ENCODE measurements at regions not wholly inside any gene's neighbourhood (a gene's known extent, or its start where the extent isn't known, plus 50 kb on each side); places are given as distances from the start of the nearest gene placed in this dataset.

DNA sequence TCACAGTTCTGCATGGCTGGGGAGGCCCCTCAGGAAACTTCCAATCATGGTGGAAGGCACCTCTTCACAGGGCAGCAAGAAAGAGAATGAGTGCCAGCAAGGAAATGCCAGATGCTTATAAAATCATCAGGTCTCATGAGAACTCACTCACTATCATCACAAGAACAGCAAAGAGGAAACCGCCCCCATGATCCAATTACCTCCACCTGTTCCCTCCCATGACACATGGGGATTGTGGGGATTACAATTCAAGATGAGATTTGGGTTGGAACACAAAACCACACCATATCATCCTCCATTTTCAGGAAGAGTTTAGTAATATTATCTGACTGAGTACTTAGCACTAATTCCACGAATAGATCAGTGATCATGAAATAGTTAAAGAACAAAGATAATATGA lies 244.2 kb downstream of the LMO4 start:
- no peak for TF ChIP-seq NR2C2 (CRISPR knock-in tag; IDR thresholded peaks at IDR 0.05)
- TF ChIP-seq, protein P1, sequence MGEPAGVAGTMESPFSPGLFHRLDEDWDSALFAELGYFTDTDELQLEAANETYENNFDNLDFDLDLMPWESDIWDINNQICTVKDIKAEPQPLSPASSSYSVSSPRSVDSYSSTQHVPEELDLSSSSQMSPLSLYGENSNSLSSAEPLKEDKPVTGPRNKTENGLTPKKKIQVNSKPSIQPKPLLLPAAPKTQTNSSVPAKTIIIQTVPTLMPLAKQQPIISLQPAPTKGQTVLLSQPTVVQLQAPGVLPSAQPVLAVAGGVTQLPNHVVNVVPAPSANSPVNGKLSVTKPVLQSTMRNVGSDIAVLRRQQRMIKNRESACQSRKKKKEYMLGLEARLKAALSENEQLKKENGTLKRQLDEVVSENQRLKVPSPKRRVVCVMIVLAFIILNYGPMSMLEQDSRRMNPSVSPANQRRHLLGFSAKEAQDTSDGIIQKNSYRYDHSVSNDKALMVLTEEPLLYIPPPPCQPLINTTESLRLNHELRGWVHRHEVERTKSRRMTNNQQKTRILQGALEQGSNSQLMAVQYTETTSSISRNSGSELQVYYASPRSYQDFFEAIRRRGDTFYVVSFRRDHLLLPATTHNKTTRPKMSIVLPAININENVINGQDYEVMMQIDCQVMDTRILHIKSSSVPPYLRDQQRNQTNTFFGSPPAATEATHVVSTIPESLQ (CRISPR knock-in tag; IDR thresholded peaks at IDR 0.05), result no peak
- no peak for TF ChIP-seq FOXJ3 (CRISPR knock-in tag; IDR thresholded peaks at IDR 0.05; ENCODE audit: borderline replicate concordance)
- TF ChIP-seq, protein P2, sequence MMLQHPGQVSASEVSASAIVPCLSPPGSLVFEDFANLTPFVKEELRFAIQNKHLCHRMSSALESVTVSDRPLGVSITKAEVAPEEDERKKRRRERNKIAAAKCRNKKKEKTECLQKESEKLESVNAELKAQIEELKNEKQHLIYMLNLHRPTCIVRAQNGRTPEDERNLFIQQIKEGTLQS (CRISPR knock-in tag; conservative IDR thresholded peaks at IDR 0.05), result no peak
- TF ChIP-seq, protein P3, sequence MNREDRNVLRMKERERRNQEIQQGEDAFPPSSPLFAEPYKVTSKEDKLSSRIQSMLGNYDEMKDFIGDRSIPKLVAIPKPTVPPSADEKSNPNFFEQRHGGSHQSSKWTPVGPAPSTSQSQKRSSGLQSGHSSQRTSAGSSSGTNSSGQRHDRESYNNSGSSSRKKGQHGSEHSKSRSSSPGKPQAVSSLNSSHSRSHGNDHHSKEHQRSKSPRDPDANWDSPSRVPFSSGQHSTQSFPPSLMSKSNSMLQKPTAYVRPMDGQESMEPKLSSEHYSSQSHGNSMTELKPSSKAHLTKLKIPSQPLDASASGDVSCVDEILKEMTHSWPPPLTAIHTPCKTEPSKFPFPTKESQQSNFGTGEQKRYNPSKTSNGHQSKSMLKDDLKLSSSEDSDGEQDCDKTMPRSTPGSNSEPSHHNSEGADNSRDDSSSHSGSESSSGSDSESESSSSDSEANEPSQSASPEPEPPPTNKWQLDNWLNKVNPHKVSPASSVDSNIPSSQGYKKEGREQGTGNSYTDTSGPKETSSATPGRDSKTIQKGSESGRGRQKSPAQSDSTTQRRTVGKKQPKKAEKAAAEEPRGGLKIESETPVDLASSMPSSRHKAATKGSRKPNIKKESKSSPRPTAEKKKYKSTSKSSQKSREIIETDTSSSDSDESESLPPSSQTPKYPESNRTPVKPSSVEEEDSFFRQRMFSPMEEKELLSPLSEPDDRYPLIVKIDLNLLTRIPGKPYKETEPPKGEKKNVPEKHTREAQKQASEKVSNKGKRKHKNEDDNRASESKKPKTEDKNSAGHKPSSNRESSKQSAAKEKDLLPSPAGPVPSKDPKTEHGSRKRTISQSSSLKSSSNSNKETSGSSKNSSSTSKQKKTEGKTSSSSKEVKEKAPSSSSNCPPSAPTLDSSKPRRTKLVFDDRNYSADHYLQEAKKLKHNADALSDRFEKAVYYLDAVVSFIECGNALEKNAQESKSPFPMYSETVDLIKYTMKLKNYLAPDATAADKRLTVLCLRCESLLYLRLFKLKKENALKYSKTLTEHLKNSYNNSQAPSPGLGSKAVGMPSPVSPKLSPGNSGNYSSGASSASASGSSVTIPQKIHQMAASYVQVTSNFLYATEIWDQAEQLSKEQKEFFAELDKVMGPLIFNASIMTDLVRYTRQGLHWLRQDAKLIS (CRISPR knock-in tag; IDR thresholded peaks at IDR 0.05; ENCODE audit: borderline replicate concordance), result no peak
- TF ChIP-seq, protein P4, sequence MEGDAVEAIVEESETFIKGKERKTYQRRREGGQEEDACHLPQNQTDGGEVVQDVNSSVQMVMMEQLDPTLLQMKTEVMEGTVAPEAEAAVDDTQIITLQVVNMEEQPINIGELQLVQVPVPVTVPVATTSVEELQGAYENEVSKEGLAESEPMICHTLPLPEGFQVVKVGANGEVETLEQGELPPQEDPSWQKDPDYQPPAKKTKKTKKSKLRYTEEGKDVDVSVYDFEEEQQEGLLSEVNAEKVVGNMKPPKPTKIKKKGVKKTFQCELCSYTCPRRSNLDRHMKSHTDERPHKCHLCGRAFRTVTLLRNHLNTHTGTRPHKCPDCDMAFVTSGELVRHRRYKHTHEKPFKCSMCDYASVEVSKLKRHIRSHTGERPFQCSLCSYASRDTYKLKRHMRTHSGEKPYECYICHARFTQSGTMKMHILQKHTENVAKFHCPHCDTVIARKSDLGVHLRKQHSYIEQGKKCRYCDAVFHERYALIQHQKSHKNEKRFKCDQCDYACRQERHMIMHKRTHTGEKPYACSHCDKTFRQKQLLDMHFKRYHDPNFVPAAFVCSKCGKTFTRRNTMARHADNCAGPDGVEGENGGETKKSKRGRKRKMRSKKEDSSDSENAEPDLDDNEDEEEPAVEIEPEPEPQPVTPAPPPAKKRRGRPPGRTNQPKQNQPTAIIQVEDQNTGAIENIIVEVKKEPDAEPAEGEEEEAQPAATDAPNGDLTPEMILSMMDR (IDR thresholded peaks at IDR 0.05), result no peak
